ENCODE measurements at regions not wholly inside any gene's neighbourhood (a gene's known extent, or its start where the extent isn't known, plus 50 kb on each side); places are given as distances from the start of the nearest gene placed in this dataset.

- 73 to 85% (median 77%) methylated on average over 15 of the region's 15 CpGs for WGBS, 3 donors
Measured at GRCh38 chr1:4932311-4933030, 278.1 kb downstream of the AJAP1 start.

GRCh38 chr1:4931486-4931885 lies 277.1 kb downstream of the AJAP1 start:
- H3K27ac ChIP-seq (ENCODE audit: low read depth, low read length), result no peak overlapping the region
- WGBS, 3 donors, result 62 to 86% (median 68%) methylated on average over 4 of the region's 4 CpGs

More at GRCh38 chr1:4932311-4933030, 278.1 kb downstream of the AJAP1 start:
- no peak overlapping the region for H3K27ac ChIP-seq (ENCODE audit: low read depth, low read length)

GRCh38 chr1:4928186-4928585 lies 273.8 kb downstream of the AJAP1 start:
- 74 to 90% (median 87%) methylated on average over 6 of the region's 6 CpGs for WGBS, 3 donors
- H3K27ac ChIP-seq (ENCODE audit: low read depth, low read length), result no peak overlapping the region

- WGBS, 3 donors, result 38 to 86% (median 71%) methylated on average over 2 of the region's 2 CpGs
- no peak overlapping the region for H3K27ac ChIP-seq (ENCODE audit: low read depth, low read length)
Measured at GRCh38 chr1:4924356-4924755, 269.9 kb downstream of the AJAP1 start.

GRCh38 chr1:4916610-4917009 lies 262.2 kb downstream of the AJAP1 start:
- 65 to 80% (median 73%) methylated on average over 7 of the region's 7 CpGs for WGBS, 3 donors
- no peak overlapping the region for H3K27ac ChIP-seq (ENCODE audit: low read depth, low read length)

- 61 to 81% (median 74%) methylated on average over 2 of the region's 2 CpGs for WGBS, 3 donors
- no peak overlapping the region for H3K27ac ChIP-seq (ENCODE audit: low read depth, low read length)
Measured at GRCh38 chr1:4915154-4915553, 260.7 kb downstream of the AJAP1 start.

GRCh38 chr1:4908486-4908885 lies 254.1 kb downstream of the AJAP1 start:
- WGBS, 3 donors, result 72 to 83% (median 81%) methylated on average over 13 of the region's 13 CpGs
- no peak overlapping the region for H3K27ac ChIP-seq (ENCODE audit: low read depth, low read length)

GRCh38 chr1:4894566-4894965 lies 240.2 kb downstream of the AJAP1 start:
- no peak overlapping the region for H3K27ac ChIP-seq (ENCODE audit: low read depth, low read length)
- 21 to 43% (median 22%) methylated on average over 4 of the region's 4 CpGs for WGBS, 3 donors

- 39 to 59% (median 55%) methylated on average over 8 of the region's 8 CpGs for WGBS, 3 donors
- H3K27ac ChIP-seq (ENCODE audit: low read depth, low read length), result no peak overlapping the region
Measured at GRCh38 chr1:4880626-4881025, 226.2 kb downstream of the AJAP1 start.

- 62 to 67% (median 63%) methylated on average over 3 of the region's 3 CpGs for WGBS, 3 donors
- no peak overlapping the region for H3K27ac ChIP-seq (ENCODE audit: low read depth, low read length)
Measured at GRCh38 chr1:4877426-4877825, 223.0 kb downstream of the AJAP1 start.

- no peak overlapping the region for H3K27ac ChIP-seq (ENCODE audit: low read depth, low read length)
- WGBS, 3 donors, result 60 to 84% (median 83%) methylated on average over 3 of the region's 3 CpGs
Measured at GRCh38 chr1:4871373-4871772, 217.0 kb downstream of the AJAP1 start.

GRCh38 chr1:4868521-4868920 lies 214.1 kb downstream of the AJAP1 start:
- no peak overlapping the region for H3K27ac ChIP-seq (ENCODE audit: low read depth, low read length)
- WGBS, 3 donors, result 48 to 63% (median 61%) methylated on average over 2 of the region's 2 CpGs

- no peak overlapping the region for H3K27ac ChIP-seq (ENCODE audit: low read depth, low read length)
- 71 to 84% (median 73%) methylated on average over 3 of the region's 3 CpGs for WGBS, 3 donors
Measured at GRCh38 chr1:4856396-4856795, 202.0 kb downstream of the AJAP1 start.

- WGBS, 3 donors, result 68 to 76% (median 71%) methylated on average over 8 of the region's 8 CpGs
- no peak overlapping the region for H3K27ac ChIP-seq (ENCODE audit: low read depth, low read length)
Measured at GRCh38 chr1:4854367-4854766, 200.0 kb downstream of the AJAP1 start.

- WGBS, 3 donors, result 79 to 81% (median 81%) methylated on average over 5 of the region's 5 CpGs
- no peak overlapping the region for H3K27ac ChIP-seq (ENCODE audit: low read depth, low read length)
Measured at GRCh38 chr1:4853904-4854303, 199.5 kb downstream of the AJAP1 start.

GRCh38 chr1:4851385-4852065 lies 197.1 kb downstream of the AJAP1 start:
- no peak overlapping the region for H3K27ac ChIP-seq (ENCODE audit: low read depth, low read length)
- WGBS, 3 donors, result 66 to 80% (median 72%) methylated on average over 8 of the region's 8 CpGs

- no peak overlapping the region for H3K27ac ChIP-seq (ENCODE audit: low read depth, low read length)
- 44 to 60% (median 54%) methylated on average over 4 of the region's 4 CpGs for WGBS, 3 donors
Measured at GRCh38 chr1:4848431-4848830, 194.0 kb downstream of the AJAP1 start.

- no peak overlapping the region for H3K27ac ChIP-seq (ENCODE audit: low read depth, low read length)
- 55 to 65% (median 64%) methylated on average over 5 of the region's 5 CpGs for WGBS, 3 donors
Measured at GRCh38 chr1:4847711-4848110, 193.3 kb downstream of the AJAP1 start.
